Panc1 (cell line): ENCODE measurements at regions not wholly inside any gene's neighbourhood (a gene's known extent, or its start where the extent isn't known, plus 50 kb on each side); places are given as distances from the start of the nearest gene placed in this dataset.

Experiments
- ATAC-seq: fragments of 200-7000 bp; cut with Tn5 transposase; 2 replicates; pipeline ENCODE4 v1.9.1; 2020; ENCODE audit warnings: mild to moderate bottlenecking, moderate library complexity
- BruUV-seq: library from RNA; stranded (reverse); fragments of 400-500 nt; replicated peaks from 2 replicates; lab custom pipeline; 2021; lab: Mats Ljungman, UMichigan
- CTCF ChIA-PET: fragments of 300-600 bp; sonication (Branson Sonifier 250); formaldehyde crosslinking; loops from one replicate; lab custom pipeline; 2022; ENCODE audit warnings: antibody characterized with exemption; lab: Charles Lee
- POLR2A ChIA-PET: fragments of 300-600 bp; sonication (Branson Sonifier 250); formaldehyde crosslinking; loops from one replicate; lab custom pipeline; 2022; ENCODE audit warnings: antibody characterized with exemption; lab: Charles Lee
- DNase-seq: peaks from one replicate; pipeline ENCODE4 v3.0.0-alpha.2; 2010; ENCODE audit warnings: low read depth, low spot score
- H3K27ac ChIP-seq: 2 replicates; pipeline ENCODE4 v1.5.1; 2011; ENCODE audit warnings: mild to moderate bottlenecking, low read length, inconsistent platforms
- H3K27me3 ChIP-seq: fragments of 200-500 bp; sonication (Bioruptor generic); 2 replicates; pipeline ENCODE4 v1.6.0; 2014; ENCODE audit warnings: low read length, inconsistent platforms; ENCODE audit not compliant: control insufficient read depth, insufficient read depth
- H3K36me3 ChIP-seq: fragments of 200-500 bp; sonication (Bioruptor generic); 2 replicates; pipeline ENCODE4 v1.5.1; 2014; ENCODE audit warnings: inconsistent platforms, mild to moderate bottlenecking, low read length, moderate library complexity; ENCODE audit not compliant: control insufficient read depth, insufficient read depth
- H3K4me1 ChIP-seq: 2 replicates; pipeline ENCODE4 v1.5.1; 2011; ENCODE audit warnings: inconsistent platforms, mild to moderate bottlenecking, low read length, moderate library complexity; ENCODE audit not compliant: control insufficient read depth, insufficient read depth
- H3K4me3 ChIP-seq, 2 experiments: 2 replicates each; pipeline ENCODE4 v1.5.1; 2011 to 2012; ENCODE audit warnings: low read depth in 2 of 2, low read length in 2 of 2, mild to moderate bottlenecking in 2 of 2, inconsistent platforms in 1 of 2, moderate library complexity in 1 of 2
- H3K9me3 ChIP-seq: fragments of 200-500 bp; sonication (Bioruptor generic); 2 replicates; pipeline ENCODE4 v1.5.1; 2014; ENCODE audit warnings: low read depth, mild to moderate bottlenecking, inconsistent platforms, low read length, moderate library complexity; ENCODE audit not compliant: control insufficient read depth, insufficient read depth
- CTCF ChIP-seq: fragments of 450-650 bp; IDR thresholded peaks from 2 replicates; pipeline ENCODE4 v1.5.1; 2017; ENCODE audit warnings: mild to moderate bottlenecking
- POLR2AphosphoS5 ChIP-seq: IDR thresholded peaks from 2 replicates; pipeline ENCODE4 v1.6.1; 2012; ENCODE audit warnings: mild to moderate bottlenecking, low read depth, low read length, moderate library complexity
- SIN3A ChIP-seq: IDR thresholded peaks from 2 replicates; pipeline ENCODE4 v1.6.1; 2012; ENCODE audit warnings: low read depth, mild to moderate bottlenecking, low read length, moderate library complexity, borderline replicate concordance; ENCODE audit not compliant: insufficient read depth
- TCF7L2 ChIP-seq: IDR thresholded peaks from 2 replicates; pipeline ENCODE4 v1.6.1; 2011; ENCODE audit warnings: mild to moderate bottlenecking, low read depth, low read length, inconsistent platforms
- in situ Hi-C: cut with HindIII; loops from 2 replicates; pipeline ENCODE4 v1.10.0; 2016; ENCODE audit warnings: low sequenced_read_pairs, low pct_unique_long_range_greater_than_20kb
- intact Hi-C: fragments of 100-400 bp; cut with micrococcal nuclease; formaldehyde crosslinking; loops from one replicate; pipeline ENCODE4 v1.10.0; 2022; ENCODE audit not compliant: unreplicated experiment
- TF ChIP-seq, protein P1 (sequence below), 2 experiments: IDR thresholded peaks; 2 replicates each; pipeline ENCODE4 v1.6.1; 2011 to 2012; ENCODE audit warnings: low read depth in 2 of 2, control low read depth in 1 of 2, low read length in 1 of 2, mild to moderate bottlenecking in 1 of 2, moderate library complexity in 1 of 2; ENCODE audit not compliant: insufficient read depth in 1 of 2

- ChIA-PET POLR2A (no interaction called here), CTCF (no interaction called here)
- Histone ChIP-seq H3K27me3 (no peaks in the 10 kb centered on the region), H3K4me3 (no peak overlapping the region), H3K36me3 (no peaks in the 10 kb centered on the region), H3K9me3 (no peaks in the 10 kb centered on the region; the same call in 1 of the 2 replicates), H3K27ac (no peak overlapping the region), H3K4me1 (no peaks in the 10 kb centered on the region)
- intact Hi-C loops: no loop called here
- BruUV-seq: no TSS peak
- ATAC-seq (no peak), DNase-seq (no peak)
- TF ChIP-seq CTCF (no peak), SIN3A (no peak), POLR2AphosphoS5 (no peak)
- TF ChIP-seq, protein P1, sequence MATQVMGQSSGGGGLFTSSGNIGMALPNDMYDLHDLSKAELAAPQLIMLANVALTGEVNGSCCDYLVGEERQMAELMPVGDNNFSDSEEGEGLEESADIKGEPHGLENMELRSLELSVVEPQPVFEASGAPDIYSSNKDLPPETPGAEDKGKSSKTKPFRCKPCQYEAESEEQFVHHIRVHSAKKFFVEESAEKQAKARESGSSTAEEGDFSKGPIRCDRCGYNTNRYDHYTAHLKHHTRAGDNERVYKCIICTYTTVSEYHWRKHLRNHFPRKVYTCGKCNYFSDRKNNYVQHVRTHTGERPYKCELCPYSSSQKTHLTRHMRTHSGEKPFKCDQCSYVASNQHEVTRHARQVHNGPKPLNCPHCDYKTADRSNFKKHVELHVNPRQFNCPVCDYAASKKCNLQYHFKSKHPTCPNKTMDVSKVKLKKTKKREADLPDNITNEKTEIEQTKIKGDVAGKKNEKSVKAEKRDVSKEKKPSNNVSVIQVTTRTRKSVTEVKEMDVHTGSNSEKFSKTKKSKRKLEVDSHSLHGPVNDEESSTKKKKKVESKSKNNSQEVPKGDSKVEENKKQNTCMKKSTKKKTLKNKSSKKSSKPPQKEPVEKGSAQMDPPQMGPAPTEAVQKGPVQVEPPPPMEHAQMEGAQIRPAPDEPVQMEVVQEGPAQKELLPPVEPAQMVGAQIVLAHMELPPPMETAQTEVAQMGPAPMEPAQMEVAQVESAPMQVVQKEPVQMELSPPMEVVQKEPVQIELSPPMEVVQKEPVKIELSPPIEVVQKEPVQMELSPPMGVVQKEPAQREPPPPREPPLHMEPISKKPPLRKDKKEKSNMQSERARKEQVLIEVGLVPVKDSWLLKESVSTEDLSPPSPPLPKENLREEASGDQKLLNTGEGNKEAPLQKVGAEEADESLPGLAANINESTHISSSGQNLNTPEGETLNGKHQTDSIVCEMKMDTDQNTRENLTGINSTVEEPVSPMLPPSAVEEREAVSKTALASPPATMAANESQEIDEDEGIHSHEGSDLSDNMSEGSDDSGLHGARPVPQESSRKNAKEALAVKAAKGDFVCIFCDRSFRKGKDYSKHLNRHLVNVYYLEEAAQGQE (IDR thresholded peaks at IDR 0.05; ENCODE audit: insufficient read depth in 1 of 2, low read depth in 2 of 2, low read length in 1 of 2): no peak
- in situ Hi-C loops: no loop called here
Measured at GRCh38 chr7:51785171-51785570, 468.6 kb upstream of the COBL start.

DNA sequence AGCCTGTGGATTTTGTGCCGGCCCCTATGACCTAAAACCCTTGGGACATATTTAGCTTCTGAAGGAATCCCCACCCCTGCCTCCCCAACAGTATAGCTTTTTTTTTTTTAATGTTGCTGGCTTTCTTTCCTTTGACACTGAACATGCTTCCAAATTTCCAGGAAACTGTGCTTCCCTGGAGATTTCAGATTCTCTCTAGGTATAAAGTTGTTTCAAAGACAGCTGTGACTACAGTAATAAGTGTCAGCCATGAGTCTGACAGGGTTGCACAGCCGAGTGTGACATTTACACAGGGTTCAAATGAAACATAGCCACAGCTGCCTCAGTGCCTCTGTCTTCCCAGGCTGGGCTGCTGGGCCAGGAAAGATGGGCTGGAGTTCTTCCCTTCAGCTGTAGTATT is 466.6 kb upstream of the COBL start:
- no peak overlapping the region for H3K4me3 ChIP-seq
- no peaks in the 10 kb centered on the region for H3K27me3 ChIP-seq
- ChIA-PET CTCF (no interaction called here), POLR2A (interaction anchor here (0.6 kb wide), 1 partner anchor 1679 kb away, joined by 3 read pairs; no protein-coding TSS in a partner anchor)
- TF ChIP-seq TCF7L2: no peak
- TF ChIP-seq, protein P1 (IDR thresholded peaks at IDR 0.05; ENCODE audit: insufficient read depth in 1 of 2, low read depth in 2 of 2, low read length in 1 of 2): no peak
- in situ Hi-C loops: no loop called here
- H3K27ac ChIP-seq: no peak overlapping the region
- intact Hi-C loops: no loop called here
- DNase-seq (no peak), ATAC-seq (no peak)
- no peaks in the 10 kb centered on the region for H3K4me1 ChIP-seq
- no TSS peak for BruUV-seq
- no peaks in the 10 kb centered on the region for H3K36me3 ChIP-seq
- H3K9me3 ChIP-seq: no peaks in the 10 kb centered on the region
